Fibroblast of pulmonary artery (primary cell): ENCODE measurements at regions not wholly inside any gene's neighbourhood (a gene's known extent, or its start where the extent isn't known, plus 50 kb on each side); places are given as distances from the start of the nearest gene placed in this dataset.

Source experiments
- DNase-seq: peaks from one replicate; pipeline ENCODE4 v3.0.0-alpha.2; 2010; ENCODE audit warnings: low read depth
- H3K4me3 ChIP-seq: replicated peaks from 2 replicates; pipeline ENCODE4 v1.5.1; 2011; ENCODE audit warnings: low read depth, mild to moderate bottlenecking, control low read depth, low read length, moderate library complexity
- CTCF ChIP-seq: IDR thresholded peaks from 2 replicates; pipeline ENCODE4 v1.5.1; 2011; ENCODE audit warnings: mild to moderate bottlenecking, control low read depth, low read length, inconsistent platforms; ENCODE audit errors: missing control alignments

GRCh38 chr7:80018941-80019808 is 115.5 kb upstream of the GNAI1 start:
- peak; percentile 88 for TF ChIP-seq CTCF
- peak; percentile 70 for DNase-seq
- H3K4me3 ChIP-seq = no peak overlapping the region

GRCh38 chr7:80017101-80017698 is 117.4 kb upstream of the GNAI1 start:
- no peak for DNase-seq
- no peak overlapping the region for H3K4me3 ChIP-seq
- no peak for TF ChIP-seq CTCF

GRCh38 chr7:80014511-80014910 is 120.1 kb upstream of the GNAI1 start:
- DNase-seq = peak; percentile 57
- no peak for TF ChIP-seq CTCF
- H3K4me3 ChIP-seq = no peak overlapping the region

- TF ChIP-seq CTCF = no peak
- DNase-seq = no peak
- no peak overlapping the region for H3K4me3 ChIP-seq
These were observed 126.6 kb upstream of the GNAI1 start for GRCh38 chr7:80008039-80008438.

GRCh38 chr7:80002865-80003264 is 131.8 kb upstream of the GNAI1 start:
- TF ChIP-seq CTCF = no peak
- DNase-seq = no peak

GRCh38 chr7:79998363-79998762 is 136.3 kb upstream of the GNAI1 start:
- DNase-seq = no peak
- TF ChIP-seq CTCF = no peak

More at GRCh38 chr7:80002865-80003264, 131.8 kb upstream of the GNAI1 start:
- H3K4me3 ChIP-seq = no peak overlapping the region

More at GRCh38 chr7:79998363-79998762, 136.3 kb upstream of the GNAI1 start:
- no peak overlapping the region for H3K4me3 ChIP-seq
